ENCODE measurements at regions not wholly inside any gene's neighbourhood (a gene's known extent, or its start where the extent isn't known, plus 50 kb on each side); places are given as distances from the start of the nearest gene placed in this dataset.

GRCh38 chr12:84046859-84047258, 865.7 kb downstream of the SLC6A15 start:
- Histone ChIP-seq H3K36me3 (no peaks in the 10 kb centered on the region), H3K9me3 (replicated peaks) (peaks cover 5% of the 10 kb centered on the region), H3K27me3 (ENCODE audit: low read depth) (no peaks in the 10 kb centered on the region), H3K4me3 (no peak overlapping the region), H3K4me1 (no peaks in the 10 kb centered on the region), H3K27ac (replicated peaks) (no peak overlapping the region)
- intact Hi-C loops (cut with micrococcal nuclease), result no loop called here
- TF ChIP-seq, protein P1, sequence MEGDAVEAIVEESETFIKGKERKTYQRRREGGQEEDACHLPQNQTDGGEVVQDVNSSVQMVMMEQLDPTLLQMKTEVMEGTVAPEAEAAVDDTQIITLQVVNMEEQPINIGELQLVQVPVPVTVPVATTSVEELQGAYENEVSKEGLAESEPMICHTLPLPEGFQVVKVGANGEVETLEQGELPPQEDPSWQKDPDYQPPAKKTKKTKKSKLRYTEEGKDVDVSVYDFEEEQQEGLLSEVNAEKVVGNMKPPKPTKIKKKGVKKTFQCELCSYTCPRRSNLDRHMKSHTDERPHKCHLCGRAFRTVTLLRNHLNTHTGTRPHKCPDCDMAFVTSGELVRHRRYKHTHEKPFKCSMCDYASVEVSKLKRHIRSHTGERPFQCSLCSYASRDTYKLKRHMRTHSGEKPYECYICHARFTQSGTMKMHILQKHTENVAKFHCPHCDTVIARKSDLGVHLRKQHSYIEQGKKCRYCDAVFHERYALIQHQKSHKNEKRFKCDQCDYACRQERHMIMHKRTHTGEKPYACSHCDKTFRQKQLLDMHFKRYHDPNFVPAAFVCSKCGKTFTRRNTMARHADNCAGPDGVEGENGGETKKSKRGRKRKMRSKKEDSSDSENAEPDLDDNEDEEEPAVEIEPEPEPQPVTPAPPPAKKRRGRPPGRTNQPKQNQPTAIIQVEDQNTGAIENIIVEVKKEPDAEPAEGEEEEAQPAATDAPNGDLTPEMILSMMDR (IDR thresholded peaks at IDR 0.05; ENCODE audit: borderline replicate concordance), result no peak
- no peak for DNase-seq

DNA sequence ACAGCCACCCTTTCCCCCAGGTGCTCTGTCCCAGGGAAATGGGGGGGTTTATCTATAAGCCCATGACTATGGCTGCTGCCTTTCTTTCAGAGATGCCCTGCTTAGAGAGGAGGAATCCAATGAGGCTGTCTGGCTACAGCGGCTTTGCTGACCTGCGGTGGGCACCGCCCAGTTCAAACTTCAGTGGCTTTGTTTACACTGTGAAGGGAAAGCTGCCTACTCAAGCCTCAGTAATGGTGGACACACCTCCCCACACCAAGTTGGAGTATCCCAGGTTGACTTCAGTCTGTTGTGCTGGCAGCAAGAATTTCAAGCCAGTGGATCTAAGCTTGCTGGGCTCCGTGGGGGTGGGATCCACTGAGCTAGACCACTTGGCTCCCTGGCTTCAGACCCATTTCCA, 869.2 kb downstream of the SLC6A15 start:
- Histone ChIP-seq H3K36me3 (no peaks in the 10 kb centered on the region), H3K27me3 (ENCODE audit: low read depth) (no peaks in the 10 kb centered on the region), H3K4me3 (no peak overlapping the region), H3K9me3 (replicated peaks) (peaks cover 25% of the 10 kb centered on the region), H3K4me1 (no peaks in the 10 kb centered on the region), H3K27ac (replicated peaks) (no peak overlapping the region)
- intact Hi-C loops (cut with micrococcal nuclease), result no loop called here
- TF ChIP-seq, protein P1 (IDR thresholded peaks at IDR 0.05; ENCODE audit: borderline replicate concordance), result no peak
- DNase-seq, result no peak

- H3K27ac ChIP-seq (replicated peaks), result no peak overlapping the region
- no peaks in the 10 kb centered on the region for H3K36me3 ChIP-seq
- TF ChIP-seq, protein P1 (IDR thresholded peaks at IDR 0.05; ENCODE audit: borderline replicate concordance), result no peak
- H3K27me3 ChIP-seq (ENCODE audit: low read depth), result no peaks in the 10 kb centered on the region
- peaks cover 37% of the 10 kb centered on the region for H3K9me3 ChIP-seq (replicated peaks)
- DNase-seq, result no peak
- H3K4me1 ChIP-seq, result no peaks in the 10 kb centered on the region
- H3K4me3 ChIP-seq, result no peak overlapping the region
- intact Hi-C loops (cut with micrococcal nuclease), result no loop called here
Observed at GRCh38 chr12:84038242-84038641, 874.4 kb downstream of the SLC6A15 start.

DNA sequence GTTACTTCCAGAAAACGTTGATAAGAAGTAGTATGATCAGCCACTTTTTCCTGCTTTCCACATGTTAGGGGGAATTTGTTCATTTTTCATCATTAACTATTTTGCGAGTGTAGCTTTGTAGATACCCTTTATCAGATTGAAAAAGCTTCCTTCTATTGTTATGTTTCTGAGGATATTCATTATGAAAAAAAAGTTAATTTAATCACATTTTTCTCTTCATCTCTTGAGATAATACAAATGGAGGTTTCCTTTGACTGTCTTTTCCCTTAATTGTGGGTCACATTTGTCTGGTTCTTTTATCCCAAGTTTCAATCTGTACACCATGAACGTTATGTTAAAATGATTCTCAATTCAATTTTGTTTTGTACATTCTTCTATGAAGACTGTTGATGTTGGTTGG, 875.7 kb downstream of the SLC6A15 start:
- DNase-seq, result no peak
- Histone ChIP-seq H3K36me3 (no peaks in the 10 kb centered on the region), H3K27ac (replicated peaks) (no peak overlapping the region), H3K4me3 (no peak overlapping the region), H3K9me3 (replicated peaks) (peaks cover 46% of the 10 kb centered on the region), H3K27me3 (ENCODE audit: low read depth) (no peaks in the 10 kb centered on the region), H3K4me1 (no peaks in the 10 kb centered on the region)
- TF ChIP-seq, protein P1 (IDR thresholded peaks at IDR 0.05; ENCODE audit: borderline replicate concordance), result no peak
- intact Hi-C loops (cut with micrococcal nuclease), result no loop called here

GRCh38 chr12:84035766-84036165, 876.8 kb downstream of the SLC6A15 start:
- H3K4me3 ChIP-seq, result no peak overlapping the region
- no peak for DNase-seq
- TF ChIP-seq, protein P1 (IDR thresholded peaks at IDR 0.05; ENCODE audit: borderline replicate concordance), result no peak
- H3K4me1 ChIP-seq, result no peaks in the 10 kb centered on the region
- H3K9me3 ChIP-seq (replicated peaks), result peaks cover 43% of the 10 kb centered on the region
- no peaks in the 10 kb centered on the region for H3K27me3 ChIP-seq (ENCODE audit: low read depth)
- H3K36me3 ChIP-seq, result no peaks in the 10 kb centered on the region
- no peak overlapping the region for H3K27ac ChIP-seq (replicated peaks)
- intact Hi-C loops (cut with micrococcal nuclease), result no loop called here

GRCh38 chr12:84034871-84035270, 877.7 kb downstream of the SLC6A15 start:
- Histone ChIP-seq H3K4me1 (no peaks in the 10 kb centered on the region), H3K9me3 (replicated peaks) (peaks cover 34% of the 10 kb centered on the region), H3K27me3 (ENCODE audit: low read depth) (no peaks in the 10 kb centered on the region), H3K36me3 (no peaks in the 10 kb centered on the region), H3K27ac (replicated peaks) (no peak overlapping the region), H3K4me3 (no peak overlapping the region)
- TF ChIP-seq, protein P1 (IDR thresholded peaks at IDR 0.05; ENCODE audit: borderline replicate concordance), result no peak
- intact Hi-C loops (cut with micrococcal nuclease), result no loop called here
- no peak for DNase-seq
